ENCODE measurements at regions not wholly inside any gene's neighbourhood (a gene's known extent, or its start where the extent isn't known, plus 50 kb on each side); places are given as distances from the start of the nearest gene placed in this dataset.

DNA sequence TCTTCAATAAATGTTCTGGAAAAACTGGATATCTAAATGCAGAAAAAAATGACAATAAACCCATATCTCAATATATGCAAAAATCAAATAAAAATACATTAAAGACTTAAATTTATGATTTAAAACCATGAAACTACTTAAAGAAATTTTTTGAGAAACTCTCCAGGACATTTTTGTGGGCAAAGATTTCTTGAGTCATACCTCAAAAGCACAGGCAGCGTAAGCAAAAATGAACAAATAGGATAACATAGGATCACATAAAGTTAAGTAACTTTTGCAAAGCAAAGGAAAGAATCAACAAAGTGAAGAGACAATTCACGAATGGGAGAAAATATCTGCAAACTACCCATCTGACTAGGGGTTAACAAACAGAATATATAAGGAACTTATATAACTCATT, 1545.5 kb downstream of the SUCLG1 start:
- no peak for ATAC-seq (ENCODE audit: insufficient read depth, low read depth)
- no peaks in the 10 kb centered on the region for H3K79me2 ChIP-seq (ENCODE audit: insufficient read depth, low read length)
- TF ChIP-seq EZH2 (IDR thresholded peaks at IDR 0.05; ENCODE audit: borderline replicate concordance, low read depth, low read length, severe bottlenecking) = no peak
- TF ChIP-seq, protein P1, sequence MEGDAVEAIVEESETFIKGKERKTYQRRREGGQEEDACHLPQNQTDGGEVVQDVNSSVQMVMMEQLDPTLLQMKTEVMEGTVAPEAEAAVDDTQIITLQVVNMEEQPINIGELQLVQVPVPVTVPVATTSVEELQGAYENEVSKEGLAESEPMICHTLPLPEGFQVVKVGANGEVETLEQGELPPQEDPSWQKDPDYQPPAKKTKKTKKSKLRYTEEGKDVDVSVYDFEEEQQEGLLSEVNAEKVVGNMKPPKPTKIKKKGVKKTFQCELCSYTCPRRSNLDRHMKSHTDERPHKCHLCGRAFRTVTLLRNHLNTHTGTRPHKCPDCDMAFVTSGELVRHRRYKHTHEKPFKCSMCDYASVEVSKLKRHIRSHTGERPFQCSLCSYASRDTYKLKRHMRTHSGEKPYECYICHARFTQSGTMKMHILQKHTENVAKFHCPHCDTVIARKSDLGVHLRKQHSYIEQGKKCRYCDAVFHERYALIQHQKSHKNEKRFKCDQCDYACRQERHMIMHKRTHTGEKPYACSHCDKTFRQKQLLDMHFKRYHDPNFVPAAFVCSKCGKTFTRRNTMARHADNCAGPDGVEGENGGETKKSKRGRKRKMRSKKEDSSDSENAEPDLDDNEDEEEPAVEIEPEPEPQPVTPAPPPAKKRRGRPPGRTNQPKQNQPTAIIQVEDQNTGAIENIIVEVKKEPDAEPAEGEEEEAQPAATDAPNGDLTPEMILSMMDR (IDR thresholded peaks at IDR 0.05; ENCODE audit: borderline replicate concordance, extremely low read depth, low read length, poor library complexity, severe bottlenecking) = no peak
- H3K9me3 ChIP-seq (ENCODE audit: insufficient read depth, low read length, severe bottlenecking) = no peaks in the 10 kb centered on the region
- H3K27ac ChIP-seq (ENCODE audit: low read length) = no peak overlapping the region
- H3K36me3 ChIP-seq (ENCODE audit: insufficient read depth, low read length) = no peaks in the 10 kb centered on the region
- no peak overlapping the region for H3K4me2 ChIP-seq (ENCODE audit: insufficient read depth, low read length)
- no peak overlapping the region for H3K4me3 ChIP-seq (ENCODE audit: low read depth in 1 of 2, low read length in 2 of 2)
- H3K4me1 ChIP-seq (ENCODE audit: insufficient read depth, low read length) = no peaks in the 10 kb centered on the region
- H3K9ac ChIP-seq (ENCODE audit: low read depth, low read length) = no peak overlapping the region
- no peaks in the 10 kb centered on the region for H3K27me3 ChIP-seq (ENCODE audit: insufficient read depth, low read length, poor library complexity)
- no peaks in the 10 kb centered on the region for H4K20me1 ChIP-seq (ENCODE audit: insufficient read depth, low read length)
- no peak for DNase-seq
- H2AFZ ChIP-seq (ENCODE audit: low read depth, low read length) = no peak overlapping the region

DNA sequence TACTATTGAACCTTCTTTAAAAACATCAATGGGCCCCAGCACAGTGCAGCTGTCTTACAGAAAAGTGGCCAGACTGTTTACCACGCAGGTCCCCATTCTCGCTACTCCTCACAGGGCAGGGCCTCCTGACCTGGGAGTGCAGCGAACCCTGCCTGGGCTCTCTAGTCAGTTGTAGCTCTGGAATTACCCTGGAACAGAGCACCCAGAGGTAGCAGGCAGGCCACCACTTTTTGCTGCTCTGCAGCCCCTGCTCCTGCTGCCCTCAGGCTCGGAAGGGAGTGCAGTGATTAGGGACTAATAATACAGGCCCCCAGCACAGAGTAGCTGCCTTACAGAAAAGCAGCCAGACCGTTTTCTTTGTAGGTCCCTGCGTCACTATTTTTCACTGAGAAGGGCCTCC, 1563.0 kb downstream of the SUCLG1 start:
- no peak overlapping the region for H2AFZ ChIP-seq (ENCODE audit: low read depth, low read length)
- H3K27me3 ChIP-seq (ENCODE audit: insufficient read depth, low read length, poor library complexity) = no peaks in the 10 kb centered on the region
- H3K4me3 ChIP-seq (ENCODE audit: low read depth in 1 of 2, low read length in 2 of 2) = no peak overlapping the region
- no peak overlapping the region for H3K9ac ChIP-seq (ENCODE audit: low read depth, low read length)
- no peak for ATAC-seq (ENCODE audit: insufficient read depth, low read depth)
- no peaks in the 10 kb centered on the region for H3K79me2 ChIP-seq (ENCODE audit: insufficient read depth, low read length)
- no peak for TF ChIP-seq EZH2 (IDR thresholded peaks at IDR 0.05; ENCODE audit: borderline replicate concordance, low read depth, low read length, severe bottlenecking)
- TF ChIP-seq, protein P1 (IDR thresholded peaks at IDR 0.05; ENCODE audit: borderline replicate concordance, extremely low read depth, low read length, poor library complexity, severe bottlenecking) = no peak
- no peaks in the 10 kb centered on the region for H4K20me1 ChIP-seq (ENCODE audit: insufficient read depth, low read length)
- no peaks in the 10 kb centered on the region for H3K9me3 ChIP-seq (ENCODE audit: insufficient read depth, low read length, severe bottlenecking)
- H3K27ac ChIP-seq (ENCODE audit: low read length) = no peak overlapping the region
- no peak for DNase-seq
- H3K4me1 ChIP-seq (ENCODE audit: insufficient read depth, low read length) = no peaks in the 10 kb centered on the region
- H3K36me3 ChIP-seq (ENCODE audit: insufficient read depth, low read length) = no peaks in the 10 kb centered on the region
- H3K4me2 ChIP-seq (ENCODE audit: insufficient read depth, low read length) = no peak overlapping the region

DNA sequence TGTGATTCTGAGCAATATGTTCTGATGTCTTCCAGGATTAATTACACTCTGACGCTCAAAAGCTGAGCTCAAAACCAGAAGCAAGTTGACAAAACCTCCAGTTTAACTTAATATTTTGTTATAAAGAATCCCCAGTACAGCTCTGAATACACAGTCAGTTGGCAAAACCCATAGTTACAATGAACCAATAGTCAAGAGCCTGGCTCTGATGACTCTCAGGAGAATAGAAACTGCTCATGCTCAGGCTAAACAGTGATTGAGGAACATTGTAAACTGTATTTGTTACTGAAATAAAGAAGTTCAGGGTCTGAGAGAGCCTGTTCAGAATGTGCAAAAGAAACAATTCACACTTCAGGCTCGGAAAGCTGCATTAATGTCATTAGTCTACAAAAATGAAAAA, 1565.9 kb downstream of the SUCLG1 start:
- Histone ChIP-seq H3K4me1 (ENCODE audit: insufficient read depth, low read length) (no peaks in the 10 kb centered on the region), H2AFZ (ENCODE audit: low read depth, low read length) (no peak overlapping the region), H4K20me1 (ENCODE audit: insufficient read depth, low read length) (no peaks in the 10 kb centered on the region), H3K79me2 (ENCODE audit: insufficient read depth, low read length) (no peaks in the 10 kb centered on the region), H3K4me2 (ENCODE audit: insufficient read depth, low read length) (no peak overlapping the region), H3K27ac (ENCODE audit: low read length) (no peak overlapping the region), H3K9ac (ENCODE audit: low read depth, low read length) (no peak overlapping the region), H3K27me3 (ENCODE audit: insufficient read depth, low read length, poor library complexity) (no peaks in the 10 kb centered on the region), H3K9me3 (ENCODE audit: insufficient read depth, low read length, severe bottlenecking) (no peaks in the 10 kb centered on the region), H3K4me3 (ENCODE audit: low read depth in 1 of 2, low read length in 2 of 2) (no peak overlapping the region), H3K36me3 (ENCODE audit: insufficient read depth, low read length) (no peaks in the 10 kb centered on the region)
- no peak for ATAC-seq (ENCODE audit: insufficient read depth, low read depth)
- no peak for DNase-seq
- no peak for TF ChIP-seq EZH2 (IDR thresholded peaks at IDR 0.05; ENCODE audit: borderline replicate concordance, low read depth, low read length, severe bottlenecking)
- TF ChIP-seq, protein P1 (IDR thresholded peaks at IDR 0.05; ENCODE audit: borderline replicate concordance, extremely low read depth, low read length, poor library complexity, severe bottlenecking) = no peak

DNA sequence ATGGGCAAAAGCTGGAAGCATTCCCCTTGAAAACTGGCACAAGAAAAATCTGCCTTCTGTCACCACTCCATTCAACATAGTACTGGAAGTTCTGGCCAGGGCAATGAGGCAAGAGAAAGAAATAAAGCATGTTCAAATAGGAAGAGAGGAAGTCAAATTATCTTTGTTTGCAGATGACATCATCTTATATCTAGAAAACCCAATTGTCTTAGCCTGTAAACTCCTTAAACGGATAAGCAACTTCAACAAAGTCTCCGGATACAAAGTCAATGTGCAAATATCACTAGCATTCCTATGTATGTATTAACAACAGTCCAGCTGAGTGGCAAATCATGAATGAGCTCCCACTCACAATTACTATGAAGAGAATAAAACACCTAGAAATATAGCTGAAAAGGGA, 1579.3 kb downstream of the SUCLG1 start:
- ATAC-seq (ENCODE audit: insufficient read depth, low read depth) (no peak), DNase-seq (no peak)
- H3K4me2 ChIP-seq (ENCODE audit: insufficient read depth, low read length) = no peak overlapping the region
- H3K9me3 ChIP-seq (ENCODE audit: insufficient read depth, low read length, severe bottlenecking) = no peaks in the 10 kb centered on the region
- no peaks in the 10 kb centered on the region for H3K27me3 ChIP-seq (ENCODE audit: insufficient read depth, low read length, poor library complexity)
- no peaks in the 10 kb centered on the region for H3K4me1 ChIP-seq (ENCODE audit: insufficient read depth, low read length)
- H3K36me3 ChIP-seq (ENCODE audit: insufficient read depth, low read length) = no peaks in the 10 kb centered on the region
- TF ChIP-seq, protein P1 (IDR thresholded peaks at IDR 0.05; ENCODE audit: borderline replicate concordance, extremely low read depth, low read length, poor library complexity, severe bottlenecking) = no peak
- TF ChIP-seq EZH2 (IDR thresholded peaks at IDR 0.05; ENCODE audit: borderline replicate concordance, low read depth, low read length, severe bottlenecking) = no peak
- H3K4me3 ChIP-seq (ENCODE audit: low read depth in 1 of 2, low read length in 2 of 2) = no peak overlapping the region
- no peaks in the 10 kb centered on the region for H4K20me1 ChIP-seq (ENCODE audit: insufficient read depth, low read length)
- H2AFZ ChIP-seq (ENCODE audit: low read depth, low read length) = no peak overlapping the region
- no peak overlapping the region for H3K9ac ChIP-seq (ENCODE audit: low read depth, low read length)
- H3K27ac ChIP-seq (ENCODE audit: low read length) = no peak overlapping the region
- H3K79me2 ChIP-seq (ENCODE audit: insufficient read depth, low read length) = no peaks in the 10 kb centered on the region
